ENCODE measurements at regions not wholly inside any gene's neighbourhood (a gene's known extent, or its start where the extent isn't known, plus 50 kb on each side); places are given as distances from the start of the nearest gene placed in this dataset.
"Not testable (repeated sequence)": the region's sequence is repeated elsewhere in the genome, so short reads cannot be mapped to it uniquely, and the experiment has no call there.

- H3K4me3 ChIP-seq (ENCODE audit: low read length in 2 of 2): no peak overlapping the region
- H3K36me3 ChIP-seq (ENCODE audit: control insufficient read depth in 2 of 2, insufficient read depth in 2 of 2, low read length in 2 of 2): no peaks in the 10 kb centered on the region
- H3K4me1 ChIP-seq (ENCODE audit: control insufficient read depth in 2 of 2, insufficient read depth in 2 of 2, low read length in 2 of 2): no peaks in the 10 kb centered on the region
- no peak overlapping the region for H3K27ac ChIP-seq (ENCODE audit: low read depth in 2 of 2, low read length in 2 of 2)
- H3K9me3 ChIP-seq (ENCODE audit: control insufficient read depth in 2 of 2, low read length in 2 of 2): no peaks in the 10 kb centered on the region
- no peaks in the 10 kb centered on the region for H3K27me3 ChIP-seq (ENCODE audit: control insufficient read depth in 2 of 2, insufficient read depth in 2 of 2, low read length in 2 of 2)
- no peak overlapping the region for H3K9ac ChIP-seq (ENCODE audit: low read depth in 1 of 2, low read length in 2 of 2)
Measured at GRCh38 chr5:120124961-120125360, 339.1 kb upstream of the PRR16 start.

GRCh38 chr5:120132347-120132746 lies 331.8 kb upstream of the PRR16 start:
- H3K36me3 ChIP-seq (ENCODE audit: control insufficient read depth in 2 of 2, insufficient read depth in 2 of 2, low read length in 2 of 2); H3K27me3 ChIP-seq (ENCODE audit: control insufficient read depth in 2 of 2, insufficient read depth in 2 of 2, low read length in 2 of 2); H3K4me3 ChIP-seq (ENCODE audit: low read length in 2 of 2); H3K4me1 ChIP-seq (ENCODE audit: control insufficient read depth in 2 of 2, insufficient read depth in 2 of 2, low read length in 2 of 2); H3K9ac ChIP-seq (ENCODE audit: low read depth in 1 of 2, low read length in 2 of 2); H3K27ac ChIP-seq (ENCODE audit: low read depth in 2 of 2, low read length in 2 of 2); H3K9me3 ChIP-seq (ENCODE audit: control insufficient read depth in 2 of 2, low read length in 2 of 2): not testable (repeated sequence)

GRCh38 chr5:120134944-120135343 lies 329.2 kb upstream of the PRR16 start:
- Histone ChIP-seq H3K9ac (ENCODE audit: low read depth in 1 of 2, low read length in 2 of 2) (no peak overlapping the region), H3K27ac (ENCODE audit: low read depth in 2 of 2, low read length in 2 of 2) (no peak overlapping the region), H3K4me3 (ENCODE audit: low read length in 2 of 2) (no peak overlapping the region), H3K4me1 (ENCODE audit: control insufficient read depth in 2 of 2, insufficient read depth in 2 of 2, low read length in 2 of 2) (peaks cover 0 to 2% of the 10 kb centered on the region in 2 donors), H3K36me3 (ENCODE audit: control insufficient read depth in 2 of 2, insufficient read depth in 2 of 2, low read length in 2 of 2) (no peaks in the 10 kb centered on the region), H3K27me3 (ENCODE audit: control insufficient read depth in 2 of 2, insufficient read depth in 2 of 2, low read length in 2 of 2) (no peaks in the 10 kb centered on the region), H3K9me3 (ENCODE audit: control insufficient read depth in 2 of 2, low read length in 2 of 2) (no peaks in the 10 kb centered on the region)

GRCh38 chr5:120137582-120137981 lies 326.5 kb upstream of the PRR16 start:
- no peaks in the 10 kb centered on the region for H3K36me3 ChIP-seq (ENCODE audit: control insufficient read depth in 2 of 2, insufficient read depth in 2 of 2, low read length in 2 of 2)
- H3K4me3 ChIP-seq (ENCODE audit: low read length in 2 of 2): no peak overlapping the region
- no peak overlapping the region for H3K9ac ChIP-seq (ENCODE audit: low read depth in 1 of 2, low read length in 2 of 2)
- no peaks in the 10 kb centered on the region for H3K27me3 ChIP-seq (ENCODE audit: control insufficient read depth in 2 of 2, insufficient read depth in 2 of 2, low read length in 2 of 2)
- H3K27ac ChIP-seq (ENCODE audit: low read depth in 2 of 2, low read length in 2 of 2): no peak overlapping the region
- H3K4me1 ChIP-seq (ENCODE audit: control insufficient read depth in 2 of 2, insufficient read depth in 2 of 2, low read length in 2 of 2): peaks cover 0 to 2% of the 10 kb centered on the region in 2 donors
- H3K9me3 ChIP-seq (ENCODE audit: control insufficient read depth in 2 of 2, low read length in 2 of 2): no peaks in the 10 kb centered on the region

- H3K9me3 ChIP-seq (ENCODE audit: control insufficient read depth in 2 of 2, low read length in 2 of 2): no peaks in the 10 kb centered on the region
- H3K9ac ChIP-seq (ENCODE audit: low read depth in 1 of 2, low read length in 2 of 2): no peak overlapping the region
- H3K36me3 ChIP-seq (ENCODE audit: control insufficient read depth in 2 of 2, insufficient read depth in 2 of 2, low read length in 2 of 2): no peaks in the 10 kb centered on the region
- no peaks in the 10 kb centered on the region for H3K27me3 ChIP-seq (ENCODE audit: control insufficient read depth in 2 of 2, insufficient read depth in 2 of 2, low read length in 2 of 2)
- no peak overlapping the region for H3K27ac ChIP-seq (ENCODE audit: low read depth in 2 of 2, low read length in 2 of 2)
- peaks cover 0 to 2% of the 10 kb centered on the region in 2 donors for H3K4me1 ChIP-seq (ENCODE audit: control insufficient read depth in 2 of 2, insufficient read depth in 2 of 2, low read length in 2 of 2)
- H3K4me3 ChIP-seq (ENCODE audit: low read length in 2 of 2): no peak overlapping the region
Measured at GRCh38 chr5:120139039-120139438, 325.1 kb upstream of the PRR16 start.

GRCh38 chr5:120140501-120140900 lies 323.6 kb upstream of the PRR16 start:
- no peak overlapping the region for H3K4me3 ChIP-seq (ENCODE audit: low read length in 2 of 2)
- no peaks in the 10 kb centered on the region for H3K27me3 ChIP-seq (ENCODE audit: control insufficient read depth in 2 of 2, insufficient read depth in 2 of 2, low read length in 2 of 2)
- H3K9me3 ChIP-seq (ENCODE audit: control insufficient read depth in 2 of 2, low read length in 2 of 2): peaks cover 0 to 4% of the 10 kb centered on the region in 2 donors
- H3K27ac ChIP-seq (ENCODE audit: low read depth in 2 of 2, low read length in 2 of 2): no peak overlapping the region
- H3K4me1 ChIP-seq (ENCODE audit: control insufficient read depth in 2 of 2, insufficient read depth in 2 of 2, low read length in 2 of 2): peaks cover 0 to 2% of the 10 kb centered on the region in 2 donors
- H3K36me3 ChIP-seq (ENCODE audit: control insufficient read depth in 2 of 2, insufficient read depth in 2 of 2, low read length in 2 of 2): no peaks in the 10 kb centered on the region
- no peak overlapping the region for H3K9ac ChIP-seq (ENCODE audit: low read depth in 1 of 2, low read length in 2 of 2)

- peaks cover 0 to 4% of the 10 kb centered on the region in 2 donors for H3K9me3 ChIP-seq (ENCODE audit: control insufficient read depth in 2 of 2, low read length in 2 of 2)
- no peaks in the 10 kb centered on the region for H3K27me3 ChIP-seq (ENCODE audit: control insufficient read depth in 2 of 2, insufficient read depth in 2 of 2, low read length in 2 of 2)
- no peak overlapping the region for H3K9ac ChIP-seq (ENCODE audit: low read depth in 1 of 2, low read length in 2 of 2)
- H3K27ac ChIP-seq (ENCODE audit: low read depth in 2 of 2, low read length in 2 of 2): no peak overlapping the region
- H3K36me3 ChIP-seq (ENCODE audit: control insufficient read depth in 2 of 2, insufficient read depth in 2 of 2, low read length in 2 of 2): no peaks in the 10 kb centered on the region
- peaks cover 0 to 2% of the 10 kb centered on the region in 2 donors for H3K4me1 ChIP-seq (ENCODE audit: control insufficient read depth in 2 of 2, insufficient read depth in 2 of 2, low read length in 2 of 2)
- no peak overlapping the region for H3K4me3 ChIP-seq (ENCODE audit: low read length in 2 of 2)
Measured at GRCh38 chr5:120141076-120141475, 323.0 kb upstream of the PRR16 start.

GRCh38 chr5:120146787-120147186 lies 317.3 kb upstream of the PRR16 start:
- Histone ChIP-seq H3K27me3 (ENCODE audit: control insufficient read depth in 2 of 2, insufficient read depth in 2 of 2, low read length in 2 of 2) (no peaks in the 10 kb centered on the region), H3K27ac (ENCODE audit: low read depth in 2 of 2, low read length in 2 of 2) (no peak overlapping the region), H3K36me3 (ENCODE audit: control insufficient read depth in 2 of 2, insufficient read depth in 2 of 2, low read length in 2 of 2) (no peaks in the 10 kb centered on the region), H3K4me3 (ENCODE audit: low read length in 2 of 2) (no peak overlapping the region), H3K9me3 (ENCODE audit: control insufficient read depth in 2 of 2, low read length in 2 of 2) (peaks cover 0 to 4% of the 10 kb centered on the region in 2 donors), H3K9ac (ENCODE audit: low read depth in 1 of 2, low read length in 2 of 2) (no peak overlapping the region), H3K4me1 (ENCODE audit: control insufficient read depth in 2 of 2, insufficient read depth in 2 of 2, low read length in 2 of 2) (no peaks in the 10 kb centered on the region)

GRCh38 chr5:120147911-120148310 lies 316.2 kb upstream of the PRR16 start:
- not testable (repeated sequence) for H3K36me3 ChIP-seq (ENCODE audit: control insufficient read depth in 2 of 2, insufficient read depth in 2 of 2, low read length in 2 of 2); H3K27me3 ChIP-seq (ENCODE audit: control insufficient read depth in 2 of 2, insufficient read depth in 2 of 2, low read length in 2 of 2); H3K27ac ChIP-seq (ENCODE audit: low read depth in 2 of 2, low read length in 2 of 2); H3K9ac ChIP-seq (ENCODE audit: low read depth in 1 of 2, low read length in 2 of 2); H3K4me3 ChIP-seq (ENCODE audit: low read length in 2 of 2); H3K9me3 ChIP-seq (ENCODE audit: control insufficient read depth in 2 of 2, low read length in 2 of 2); H3K4me1 ChIP-seq (ENCODE audit: control insufficient read depth in 2 of 2, insufficient read depth in 2 of 2, low read length in 2 of 2)

- no peaks in the 10 kb centered on the region for H3K36me3 ChIP-seq (ENCODE audit: control insufficient read depth in 2 of 2, insufficient read depth in 2 of 2, low read length in 2 of 2)
- no peaks in the 10 kb centered on the region for H3K4me1 ChIP-seq (ENCODE audit: control insufficient read depth in 2 of 2, insufficient read depth in 2 of 2, low read length in 2 of 2)
- no peaks in the 10 kb centered on the region for H3K27me3 ChIP-seq (ENCODE audit: control insufficient read depth in 2 of 2, insufficient read depth in 2 of 2, low read length in 2 of 2)
- no peak overlapping the region for H3K4me3 ChIP-seq (ENCODE audit: low read length in 2 of 2)
- no peak overlapping the region for H3K27ac ChIP-seq (ENCODE audit: low read depth in 2 of 2, low read length in 2 of 2)
- H3K9ac ChIP-seq (ENCODE audit: low read depth in 1 of 2, low read length in 2 of 2): no peak overlapping the region
- no peaks in the 10 kb centered on the region for H3K9me3 ChIP-seq (ENCODE audit: control insufficient read depth in 2 of 2, low read length in 2 of 2)
Measured at GRCh38 chr5:120150770-120151169, 313.3 kb upstream of the PRR16 start.

- Histone ChIP-seq H3K9me3 (ENCODE audit: control insufficient read depth in 2 of 2, low read length in 2 of 2) (no peaks in the 10 kb centered on the region), H3K4me1 (ENCODE audit: control insufficient read depth in 2 of 2, insufficient read depth in 2 of 2, low read length in 2 of 2) (no peaks in the 10 kb centered on the region), H3K9ac (ENCODE audit: low read depth in 1 of 2, low read length in 2 of 2) (no peak overlapping the region), H3K27ac (ENCODE audit: low read depth in 2 of 2, low read length in 2 of 2) (no peak overlapping the region), H3K4me3 (ENCODE audit: low read length in 2 of 2) (no peak overlapping the region), H3K36me3 (ENCODE audit: control insufficient read depth in 2 of 2, insufficient read depth in 2 of 2, low read length in 2 of 2) (no peaks in the 10 kb centered on the region), H3K27me3 (ENCODE audit: control insufficient read depth in 2 of 2, insufficient read depth in 2 of 2, low read length in 2 of 2) (no peaks in the 10 kb centered on the region)
Measured at GRCh38 chr5:120151181-120151580, 312.9 kb upstream of the PRR16 start.

All from mucosa of rectum (tissue), 2 donors.